ENCODE measurements at regions not wholly inside any gene's neighbourhood (a gene's known extent, or its start where the extent isn't known, plus 50 kb on each side); places are given as distances from the start of the nearest gene placed in this dataset.

GRCh38 chr14:26175658-26176057 lies 422.2 kb downstream of the NOVA1 start:
- H3K4me3 Mint-ChIP-seq, result no peak overlapping the region
- TF ChIP-seq, protein P1, sequence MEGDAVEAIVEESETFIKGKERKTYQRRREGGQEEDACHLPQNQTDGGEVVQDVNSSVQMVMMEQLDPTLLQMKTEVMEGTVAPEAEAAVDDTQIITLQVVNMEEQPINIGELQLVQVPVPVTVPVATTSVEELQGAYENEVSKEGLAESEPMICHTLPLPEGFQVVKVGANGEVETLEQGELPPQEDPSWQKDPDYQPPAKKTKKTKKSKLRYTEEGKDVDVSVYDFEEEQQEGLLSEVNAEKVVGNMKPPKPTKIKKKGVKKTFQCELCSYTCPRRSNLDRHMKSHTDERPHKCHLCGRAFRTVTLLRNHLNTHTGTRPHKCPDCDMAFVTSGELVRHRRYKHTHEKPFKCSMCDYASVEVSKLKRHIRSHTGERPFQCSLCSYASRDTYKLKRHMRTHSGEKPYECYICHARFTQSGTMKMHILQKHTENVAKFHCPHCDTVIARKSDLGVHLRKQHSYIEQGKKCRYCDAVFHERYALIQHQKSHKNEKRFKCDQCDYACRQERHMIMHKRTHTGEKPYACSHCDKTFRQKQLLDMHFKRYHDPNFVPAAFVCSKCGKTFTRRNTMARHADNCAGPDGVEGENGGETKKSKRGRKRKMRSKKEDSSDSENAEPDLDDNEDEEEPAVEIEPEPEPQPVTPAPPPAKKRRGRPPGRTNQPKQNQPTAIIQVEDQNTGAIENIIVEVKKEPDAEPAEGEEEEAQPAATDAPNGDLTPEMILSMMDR (IDR thresholded peaks at IDR 0.05; ENCODE audit: unreplicated experiment), result no peak
- DNase-seq (ENCODE audit: low spot score in 2 of 2, unreplicated experiment in 2 of 2), result no peak

DNA sequence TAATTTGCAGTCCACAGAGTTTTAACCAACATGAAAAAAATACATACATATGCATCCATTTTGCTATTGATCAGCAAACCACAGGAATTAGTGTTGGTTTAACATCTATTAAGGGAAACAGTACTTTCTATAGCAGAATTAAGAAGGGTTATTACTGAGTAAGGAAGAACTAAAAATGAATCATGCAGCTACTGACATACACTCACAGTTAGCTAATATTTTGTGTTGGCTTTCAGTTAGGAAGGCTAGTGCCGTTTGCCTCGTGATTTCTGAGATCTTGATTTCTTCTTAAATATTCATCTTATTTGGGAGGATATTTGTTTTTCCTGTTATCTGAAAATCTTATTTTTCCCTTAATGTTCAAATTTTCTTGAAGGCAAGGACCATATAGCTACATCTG lies 423.4 kb downstream of the NOVA1 start:
- Mint-ChIP-seq H3K36me3 (no peaks in the 10 kb centered on the region), H3K9me3 (no peaks in the 10 kb centered on the region)
- TF ChIP-seq, protein P1 (IDR thresholded peaks at IDR 0.05; ENCODE audit: unreplicated experiment), result no peak

More at GRCh38 chr14:26175658-26176057, 422.2 kb downstream of the NOVA1 start:
- Mint-ChIP-seq H3K27me3 (ENCODE audit: low read depth) (peaks cover 33% of the 10 kb centered on the region), H3K27ac (no peak overlapping the region), H3K9me3 (no peaks in the 10 kb centered on the region), H3K36me3 (no peaks in the 10 kb centered on the region), H3K4me1 (no peaks in the 10 kb centered on the region)

GRCh38 chr14:26173581-26174110 lies 424.2 kb downstream of the NOVA1 start:
- Mint-ChIP-seq H3K4me3 (no peak overlapping the region), H3K4me1 (no peaks in the 10 kb centered on the region), H3K27me3 (ENCODE audit: low read depth) (peaks cover 36% of the 10 kb centered on the region), H3K9me3 (no peaks in the 10 kb centered on the region), H3K36me3 (no peaks in the 10 kb centered on the region), H3K27ac (no peak overlapping the region)
- DNase-seq (ENCODE audit: low spot score in 2 of 2, unreplicated experiment in 2 of 2), result no peak
- TF ChIP-seq, protein P1 (IDR thresholded peaks at IDR 0.05; ENCODE audit: unreplicated experiment), result no peak

More for the DNA sequence above, 423.4 kb downstream of the NOVA1 start:
- Mint-ChIP-seq H3K4me1 (no peaks in the 10 kb centered on the region), H3K4me3 (no peak overlapping the region), H3K27me3 (ENCODE audit: low read depth) (peaks cover 35% of the 10 kb centered on the region), H3K27ac (no peak overlapping the region)
- no peak for DNase-seq (ENCODE audit: low spot score in 2 of 2, unreplicated experiment in 2 of 2)

GRCh38 chr14:26172396-26172795 lies 425.4 kb downstream of the NOVA1 start:
- no peak for DNase-seq (ENCODE audit: low spot score in 2 of 2, unreplicated experiment in 2 of 2)
- peaks cover 36% of the 10 kb centered on the region for H3K27me3 Mint-ChIP-seq (ENCODE audit: low read depth)

GRCh38 chr14:26170885-26171284 lies 426.9 kb downstream of the NOVA1 start:
- no peak overlapping the region for H3K4me3 Mint-ChIP-seq
- H3K36me3 Mint-ChIP-seq, result no peaks in the 10 kb centered on the region
- H3K27ac Mint-ChIP-seq, result no peak overlapping the region
- peaks cover 36% of the 10 kb centered on the region for H3K27me3 Mint-ChIP-seq (ENCODE audit: low read depth)
- no peaks in the 10 kb centered on the region for H3K9me3 Mint-ChIP-seq
- TF ChIP-seq, protein P1 (IDR thresholded peaks at IDR 0.05; ENCODE audit: unreplicated experiment), result no peak
- H3K4me1 Mint-ChIP-seq, result no peaks in the 10 kb centered on the region
- DNase-seq (ENCODE audit: low spot score in 2 of 2, unreplicated experiment in 2 of 2), result no peak

More at GRCh38 chr14:26172396-26172795, 425.4 kb downstream of the NOVA1 start:
- no peaks in the 10 kb centered on the region for H3K9me3 Mint-ChIP-seq
- TF ChIP-seq, protein P1 (IDR thresholded peaks at IDR 0.05; ENCODE audit: unreplicated experiment), result no peak
- no peak overlapping the region for H3K4me3 Mint-ChIP-seq
- no peak overlapping the region for H3K27ac Mint-ChIP-seq
- no peaks in the 10 kb centered on the region for H3K4me1 Mint-ChIP-seq
- H3K36me3 Mint-ChIP-seq, result no peaks in the 10 kb centered on the region

- Mint-ChIP-seq H3K27me3 (ENCODE audit: low read depth) (peaks cover 11% of the 10 kb centered on the region), H3K9me3 (peaks cover 6% of the 10 kb centered on the region), H3K4me1 (no peaks in the 10 kb centered on the region), H3K4me3 (no peak overlapping the region), H3K36me3 (no peaks in the 10 kb centered on the region), H3K27ac (no peak overlapping the region)
- TF ChIP-seq, protein P1 (IDR thresholded peaks at IDR 0.05; ENCODE audit: unreplicated experiment), result no peak
- DNase-seq (ENCODE audit: low spot score in 2 of 2, unreplicated experiment in 2 of 2), result no peak
These were observed 434.1 kb downstream of the NOVA1 start for GRCh38 chr14:26163761-26164160.
